Coronary artery (tissue), 2 donors: ENCODE measurements at regions not wholly inside any gene's neighbourhood (a gene's known extent, or its start where the extent isn't known, plus 50 kb on each side); places are given as distances from the start of the nearest gene placed in this dataset.
A peak's percentile ranks its signal among the peaks of the same experiment; 100 is the strongest.

Experiments
- DNase-seq: peaks from one replicate; pipeline ENCODE4 v3.0.0-alpha.2; 2017; ENCODE audit warnings: low spot score
- H3K27ac ChIP-seq, 2 donors: fragments of 200-600 bp; sonication (generic); one replicate each; pipeline ENCODE4 v1.5.1; 2016 to 2019
- H3K4me3 ChIP-seq: fragments of 200-600 bp; sonication (generic); 2 replicates; pipeline ENCODE4 v1.5.1; 2016; ENCODE audit warnings: mild to moderate bottlenecking, moderate library complexity
- CTCF ChIP-seq: fragments of 200-600 bp; sonication (generic); IDR thresholded peaks from one replicate; pipeline ENCODE4 v1.5.1; 2019; ENCODE audit warnings: antibody characterized with exemption

- no peak for DNase-seq
- H3K4me3 ChIP-seq, result no peak overlapping the region
- H3K27ac ChIP-seq, result no peak overlapping the region
- no peak for TF ChIP-seq CTCF
Measured at GRCh38 chr16:85422632-85423550, 190.2 kb upstream of the GSE1 start.

GRCh38 chr16:85423631-85424030 is 189.5 kb upstream of the GSE1 start:
- Histone ChIP-seq H3K4me3 (no peak overlapping the region), H3K27ac (no peak overlapping the region)
- TF ChIP-seq CTCF, result no peak
- no peak for DNase-seq

GRCh38 chr16:85424260-85425073 is 188.7 kb upstream of the GSE1 start:
- DNase-seq, result no peak
- H3K4me3 ChIP-seq, result no peak overlapping the region
- H3K27ac ChIP-seq, result no peak overlapping the region
- TF ChIP-seq CTCF, result no peak

- no peak for TF ChIP-seq CTCF
- no peak overlapping the region for H3K27ac ChIP-seq
- no peak overlapping the region for H3K4me3 ChIP-seq
- DNase-seq, result no peak
Measured at GRCh38 chr16:85425074-85425662, 188.0 kb upstream of the GSE1 start.

GRCh38 chr16:85426806-85427205 is 186.3 kb upstream of the GSE1 start:
- Histone ChIP-seq H3K27ac (no peak overlapping the region), H3K4me3 (no peak overlapping the region)
- no peak for DNase-seq
- no peak for TF ChIP-seq CTCF

- TF ChIP-seq CTCF, result peak; percentile 14
- no peak overlapping the region for H3K4me3 ChIP-seq
- DNase-seq, result no peak
- H3K27ac ChIP-seq, result no peak overlapping the region
Measured at GRCh38 chr16:85428168-85428898, 184.8 kb upstream of the GSE1 start.
